ENCODE measurements at regions not wholly inside any gene's neighbourhood (a gene's known extent, or its start where the extent isn't known, plus 50 kb on each side); places are given as distances from the start of the nearest gene placed in this dataset.

GRCh38 chr18:45482286-45482685 is 133.0 kb upstream of the SLC14A2 start:
- Histone ChIP-seq H4K20me1 (ENCODE audit: insufficient read depth) (no peaks in the 10 kb centered on the region), H3K4me1 (ENCODE audit: control insufficient read depth in 1 of 2, insufficient read depth in 2 of 2, low read length in 2 of 2) (no peaks in the 10 kb centered on the region), H3K9me2 (ENCODE audit: insufficient read depth) (no peaks in the 10 kb centered on the region), H3K36me3 (ENCODE audit: control insufficient read depth in 1 of 2, insufficient read depth in 2 of 2, low read length in 2 of 2) (no peaks in the 10 kb centered on the region), H2AFZ (ENCODE audit: low read depth, low read length, poor library complexity, severe bottlenecking) (no peak overlapping the region), H3K79me2 (ENCODE audit: insufficient read depth, low read length) (no peaks in the 10 kb centered on the region), H3K9me3 (ENCODE audit: control insufficient read depth in 1 of 2, insufficient read depth in 1 of 2, low read depth in 1 of 2, low read length in 2 of 2) (no peaks in the 10 kb centered on the region), H3K27ac (ENCODE audit: low read depth, low read length) (no peak overlapping the region), H3K4me2 (ENCODE audit: low read length) (no peak overlapping the region), H3K9ac (ENCODE audit: low read length) (no peak overlapping the region), H3K27me3 (ENCODE audit: insufficient read depth, low read length) (peaks cover 7% of the 10 kb centered on the region; the same call in 1 of the 2 replicates), H3K4me3 (replicated peaks in 1 of 2; ENCODE audit: low read depth in 1 of 2, low read length in 2 of 2) (no peak overlapping the region)
- intact Hi-C loops (cut with micrococcal nuclease): no loop called here
- ChIA-PET CTCF (no interaction called here), RAD21 (ENCODE audit: low non-redundant PET in 1 of 2, low total read pairs in 2 of 2, uncharacterized antibody in 2 of 2, unreplicated experiment in 2 of 2) (no interaction called here), POLR2A (no interaction called here)
- TF ChIP-seq FOSL1 (IDR thresholded peaks at IDR 0.05; ENCODE audit: low read depth) (no peak), SP1 (IDR thresholded peaks at IDR 0.05; ENCODE audit: low read depth) (no peak)
- no peak for ATAC-seq
- BruUV-seq (replicated peaks): no TSS peak
- DNase-seq (ENCODE audit: low read depth, low spot score): no peak

GRCh38 chr18:45487581-45487980 is 127.7 kb upstream of the SLC14A2 start:
- no peak for DNase-seq (ENCODE audit: low read depth, low spot score)
- Histone ChIP-seq H4K20me1 (ENCODE audit: insufficient read depth) (no peaks in the 10 kb centered on the region), H3K36me3 (ENCODE audit: control insufficient read depth in 1 of 2, insufficient read depth in 2 of 2, low read length in 2 of 2) (no peaks in the 10 kb centered on the region), H3K9me2 (ENCODE audit: insufficient read depth) (no peaks in the 10 kb centered on the region), H3K9ac (ENCODE audit: low read length) (no peak overlapping the region), H3K9me3 (ENCODE audit: control insufficient read depth in 1 of 2, insufficient read depth in 1 of 2, low read depth in 1 of 2, low read length in 2 of 2) (no peaks in the 10 kb centered on the region), H2AFZ (ENCODE audit: low read depth, low read length, poor library complexity, severe bottlenecking) (no peak overlapping the region), H3K27me3 (ENCODE audit: insufficient read depth, low read length) (no peaks in the 10 kb centered on the region; the same call in 1 of the 2 replicates), H3K4me2 (ENCODE audit: low read length) (no peak overlapping the region), H3K4me3 (replicated peaks in 1 of 2; ENCODE audit: low read depth in 1 of 2, low read length in 2 of 2) (no peak overlapping the region), H3K27ac (ENCODE audit: low read depth, low read length) (no peak overlapping the region), H3K4me1 (ENCODE audit: control insufficient read depth in 1 of 2, insufficient read depth in 2 of 2, low read length in 2 of 2) (no peaks in the 10 kb centered on the region), H3K79me2 (ENCODE audit: insufficient read depth, low read length) (no peaks in the 10 kb centered on the region)
- TF ChIP-seq EZH2 (IDR thresholded peaks at IDR 0.05) (no peak), EZH2phosphoT487 (IDR thresholded peaks at IDR 0.05; ENCODE audit: borderline replicate concordance) (no peak), YY1 (IDR thresholded peaks at IDR 0.05; ENCODE audit: extremely low read depth, insufficient replicate concordance, low read depth, low read length) (no peak), ZFX (IDR thresholded peaks at IDR 0.05) (no peak), POLR2A (IDR thresholded peaks at IDR 0.05; ENCODE audit: borderline replicate concordance, extremely low read depth, insufficient read depth, insufficient read length) (no peak), CEBPB (IDR thresholded peaks at IDR 0.05; ENCODE audit: low read depth) (no peak), TCF7L2 (IDR thresholded peaks at IDR 0.05; ENCODE audit: borderline replicate concordance, extremely low read depth, insufficient read depth, insufficient read length) (no peak), RAD21 (IDR thresholded peaks at IDR 0.05; ENCODE audit: low read depth) (no peak), SP1 (IDR thresholded peaks at IDR 0.05; ENCODE audit: low read depth) (no peak), EGR1 (IDR thresholded peaks at IDR 0.05; ENCODE audit: low read depth) (no peak), SRF (IDR thresholded peaks at IDR 0.05; ENCODE audit: low read depth) (no peak), CTCF (IDR thresholded peaks at IDR 0.05 in 2 of 3, conservative IDR thresholded peaks at IDR 0.05 in 1 of 3; ENCODE audit: borderline replicate concordance in 1 of 3, insufficient read depth in 1 of 3, low read depth in 2 of 3, low read length in 2 of 3) (no peak), REST (IDR thresholded peaks at IDR 0.05; ENCODE audit: low read depth) (no peak), POLR2AphosphoS5 (IDR thresholded peaks at IDR 0.05; ENCODE audit: low read depth, low read length) (no peak), JUND (IDR thresholded peaks at IDR 0.05) (no peak), MAX (IDR thresholded peaks at IDR 0.05) (no peak), ATF3 (IDR thresholded peaks at IDR 0.05) (no peak)
- intact Hi-C loops (cut with micrococcal nuclease): no loop called here
- no TSS peak for BruUV-seq (replicated peaks)
- CTCF ChIA-PET: no interaction called here
- POLR2A ChIA-PET: no interaction called here
- RAD21 ChIA-PET (ENCODE audit: low non-redundant PET in 1 of 2, low total read pairs in 2 of 2, uncharacterized antibody in 2 of 2, unreplicated experiment in 2 of 2): no interaction called here
- no peak for ATAC-seq
